Common myeloid progenitor, CD34-positive (primary cell): ENCODE measurements at regions not wholly inside any gene's neighbourhood (a gene's known extent, or its start where the extent isn't known, plus 50 kb on each side); places are given as distances from the start of the nearest gene placed in this dataset.

Source experiments
- CTCF ChIA-PET: fragments of 350-600 bp; sonication (Branson Sonifier 250); formaldehyde crosslinking; loops from one replicate; lab custom pipeline; 2021; ENCODE audit warnings: antibody characterized with exemption; lab: Charles Lee
- POLR2A ChIA-PET: fragments of 350-600 bp; sonication (Branson Sonifier 250); formaldehyde crosslinking; loops from one replicate; lab custom pipeline; 2021; ENCODE audit warnings: antibody characterized with exemption; lab: Charles Lee
- DNase-seq, 3 donors: peaks; one replicate each; pipeline versions ENCODE4 v3.0.0 to v3.0.0-alpha.2; 2013
- H3K27ac ChIP-seq, 2 experiments: 1 replicate in 1 of 2; 2 replicates in 1 of 2; pipeline ENCODE4 v1.7.0; 2013; ENCODE audit warnings: inconsistent platforms in 2 of 2, low read length in 2 of 2, mild to moderate bottlenecking in 2 of 2, low read depth in 1 of 2, moderate library complexity in 1 of 2; ENCODE audit not compliant: severe bottlenecking in 2 of 2, insufficient read depth in 1 of 2, poor library complexity in 1 of 2
- H3K27me3 ChIP-seq, 5 experiments: replicated peaks in 2 of 5; 1 replicate in 3 of 5; 2 replicates in 2 of 5; pipeline versions ENCODE4 v1.6.1 to v1.7.0; 2013; ENCODE audit warnings: low read length in 4 of 5, mild to moderate bottlenecking in 2 of 5, moderate library complexity in 2 of 5, inconsistent platforms in 1 of 5; ENCODE audit not compliant: insufficient read depth in 5 of 5, control insufficient read depth in 4 of 5
- H3K36me3 ChIP-seq, 4 experiments: 1 replicate in 2 of 4; 2 replicates in 2 of 4; pipeline versions ENCODE4 v1.6.1 to v1.7.0; 2013; ENCODE audit warnings: low read length in 3 of 4, control low read depth in 1 of 4, mild to moderate bottlenecking in 1 of 4; ENCODE audit not compliant: control insufficient read depth in 4 of 4, insufficient read depth in 4 of 4
- H3K4me1 ChIP-seq, 4 experiments: 1 replicate in 3 of 4; 2 replicates in 1 of 4; pipeline versions ENCODE4 v1.6.1 to v1.7.1; 2013; ENCODE audit warnings: low read length in 3 of 4, mild to moderate bottlenecking in 3 of 4, control low read depth in 1 of 4, inconsistent platforms in 1 of 4, moderate library complexity in 1 of 4; ENCODE audit not compliant: control insufficient read depth in 4 of 4, insufficient read depth in 4 of 4; ENCODE audit errors: control extremely low read depth in 1 of 4
- H3K4me3 ChIP-seq, 7 experiments: 1 replicate in 4 of 7; 2 replicates in 3 of 7; pipeline versions ENCODE4 v1.5.1 to v1.7.0; 2013; ENCODE audit warnings: mild to moderate bottlenecking in 7 of 7, low read length in 6 of 7, moderate library complexity in 6 of 7, inconsistent platforms in 2 of 7, low read depth in 2 of 7, control low read depth in 1 of 7; ENCODE audit not compliant: insufficient read depth in 4 of 7, control insufficient read depth in 1 of 7; ENCODE audit errors: extremely low read depth in 1 of 7
- H3K9me3 ChIP-seq, 5 experiments: 1 replicate in 4 of 5; 2 replicates in 1 of 5; pipeline versions ENCODE4 v1.6.1 to v1.7.1; 2013; ENCODE audit warnings: low read length in 4 of 5, mild to moderate bottlenecking in 2 of 5, inconsistent platforms in 1 of 5, low read depth in 1 of 5, moderate library complexity in 1 of 5; ENCODE audit not compliant: control insufficient read depth in 4 of 5, insufficient read depth in 2 of 5; ENCODE audit errors: control extremely low read depth in 1 of 5
- WGBS: methylation state at CpG from one replicate; pipeline ENCODE4 v1.1.5; 2013; ENCODE audit not compliant: insufficient coverage; 5-methylcytosine and 5-hydroxymethylcytosine counted together

GRCh38 chr15:96409215-96410138, 79.0 kb downstream of the NR2F2 start:
- WGBS = 3% methylated on average over 47 of the region's 77 CpGs
- H3K27ac ChIP-seq = no peak overlapping the region
- H3K36me3 ChIP-seq = no peaks in the 10 kb centered on the region
- ChIA-PET POLR2A (no interaction called here), CTCF (no interaction called here)
- DNase-seq = no peak
- peaks cover 0 to 3% (median 0%) of the 10 kb centered on the region in 5 experiments for H3K9me3 ChIP-seq
- H3K4me3 ChIP-seq = no peak overlapping the region
- peaks cover 0 to 4% (median 0%) of the 10 kb centered on the region in 4 experiments for H3K4me1 ChIP-seq
- H3K27me3 ChIP-seq = peaks cover 28 to 95% (median 49%) of the 10 kb centered on the region in 5 experiments

DNA sequence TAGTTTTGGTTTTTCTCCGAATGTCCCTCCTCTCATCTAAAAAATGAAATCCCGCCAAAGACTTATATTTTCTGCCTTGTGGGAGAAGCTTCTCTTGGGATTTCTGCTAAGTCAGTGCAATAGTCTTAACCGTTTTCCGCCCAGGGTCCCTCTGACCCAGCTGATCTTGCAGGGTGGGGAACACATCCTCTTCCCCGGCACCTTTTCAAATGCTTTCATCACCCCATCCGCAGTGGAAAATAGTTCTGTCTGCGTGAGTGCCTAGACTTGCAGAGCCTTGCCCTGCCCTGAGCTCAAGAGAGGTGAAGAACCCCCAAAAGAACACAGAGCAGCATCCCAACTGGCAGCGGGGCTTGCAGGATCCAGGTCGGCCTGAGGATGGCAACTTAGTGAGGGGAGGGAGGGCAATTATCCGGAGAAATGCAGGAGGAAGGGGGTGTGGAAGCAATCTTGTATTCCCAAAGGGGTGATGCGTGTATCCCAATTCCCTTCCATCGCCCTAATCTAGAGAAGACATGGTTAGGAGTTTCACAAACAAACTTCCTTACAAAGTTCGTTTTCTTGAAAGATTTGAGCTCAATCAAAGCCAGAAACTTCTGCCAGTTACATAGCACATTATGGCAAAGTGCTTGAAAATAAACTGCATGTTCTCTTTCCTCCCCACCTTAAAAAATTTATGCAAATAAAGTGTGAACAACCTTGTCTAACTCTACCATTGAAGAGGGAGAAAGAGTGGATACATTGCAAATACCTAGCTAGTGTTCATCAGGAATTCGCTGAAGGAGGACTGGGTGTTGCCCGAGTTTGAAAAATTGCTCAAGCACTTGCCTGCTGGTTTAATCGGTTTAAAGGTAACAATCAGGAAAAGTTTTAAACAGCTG, 79.9 kb downstream of the NR2F2 start:
- Histone ChIP-seq H3K4me3 (no peak overlapping the region), H3K27me3 (peaks cover 29 to 99% (median 58%) of the 10 kb centered on the region in 5 experiments), H3K36me3 (no peaks in the 10 kb centered on the region), H3K27ac (no peak overlapping the region), H3K9me3 (peaks cover 0 to 3% (median 0%) of the 10 kb centered on the region in 5 experiments), H3K4me1 (peaks cover 0 to 4% (median 0%) of the 10 kb centered on the region in 4 experiments)
- POLR2A ChIA-PET = no interaction called here
- CTCF ChIA-PET = interaction anchor here (0.7 kb wide), 1 partner anchor 27 kb away, joined by 3 read pairs; no protein-coding TSS in a partner anchor
- DNase-seq = no peak
- whole genome bisulfite sequencing = 2% methylated on average over 12 of the region's 16 CpGs

DNA sequence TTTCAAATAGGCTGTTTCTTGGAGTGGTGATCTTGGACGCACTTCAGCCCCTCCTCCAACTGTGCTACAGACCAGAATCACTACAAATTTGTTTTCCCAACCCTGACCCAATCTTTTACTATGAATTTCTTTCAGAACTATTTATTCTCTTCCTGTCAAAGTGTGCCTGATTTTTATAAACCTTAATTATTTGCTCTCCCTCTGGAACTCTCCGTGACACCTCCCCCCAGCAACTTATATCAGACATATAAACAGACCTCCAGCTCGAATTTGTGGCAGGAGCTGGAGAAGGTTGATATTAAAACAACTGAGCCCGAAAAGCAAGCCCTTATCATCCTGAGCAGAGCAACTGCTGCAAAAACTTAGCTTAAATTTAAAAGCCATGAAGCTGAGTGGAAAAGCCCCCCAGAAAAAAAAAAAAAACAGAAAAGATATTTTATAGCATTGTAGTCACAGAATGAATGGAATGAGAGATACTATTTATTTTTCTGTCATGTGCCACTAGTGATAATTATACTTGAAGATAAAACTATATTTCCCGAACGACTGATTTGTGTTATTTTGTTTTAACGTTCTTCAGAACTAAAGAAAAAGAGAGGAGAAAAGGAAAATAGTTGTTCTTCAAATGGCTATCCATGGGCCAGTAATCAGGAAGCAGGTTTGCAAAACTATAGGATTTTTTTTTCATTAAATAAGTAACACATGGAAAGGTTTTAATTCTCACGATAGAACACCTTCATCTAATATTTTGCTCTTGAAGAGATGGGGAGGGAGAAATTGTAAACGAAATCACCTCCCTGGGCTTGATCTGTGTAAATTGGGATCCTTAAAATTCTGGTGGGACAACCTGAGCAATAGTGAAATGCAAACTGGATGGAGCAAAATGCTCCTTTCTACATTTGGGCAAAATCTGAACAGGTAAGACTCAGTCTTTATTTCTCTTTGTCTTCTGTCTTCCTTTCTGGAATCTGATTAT, 80.8 kb downstream of the NR2F2 start:
- no peak for DNase-seq
- no peak overlapping the region for H3K27ac ChIP-seq
- no peak overlapping the region for H3K4me3 ChIP-seq
- peaks cover 26 to 99% (median 67%) of the 10 kb centered on the region in 5 experiments for H3K27me3 ChIP-seq
- peaks cover 0 to 4% (median 0%) of the 10 kb centered on the region in 4 experiments for H3K4me1 ChIP-seq
- H3K9me3 ChIP-seq = peaks cover 0 to 3% (median 0%) of the 10 kb centered on the region in 5 experiments
- no peaks in the 10 kb centered on the region for H3K36me3 ChIP-seq
- ChIA-PET POLR2A (no interaction called here), CTCF (interaction anchor here (1.4 kb wide), 1 partner anchor 56 kb away, joined by 4 read pairs; no protein-coding TSS in a partner anchor)
- WGBS = 0% methylated on average over 2 of the region's 9 CpGs

- ChIA-PET CTCF (interaction anchor here (1.4 kb wide), 1 partner anchor 57 kb away, joined by 4 read pairs; no protein-coding TSS in a partner anchor), POLR2A (no interaction called here)
- peaks cover 0 to 7% (median 0%) of the 10 kb centered on the region in 4 experiments for H3K4me1 ChIP-seq
- peaks cover 22 to 99% (median 63%) of the 10 kb centered on the region in 5 experiments for H3K27me3 ChIP-seq
- no peak for DNase-seq
- H3K9me3 ChIP-seq = peaks cover 0 to 3% (median 0%) of the 10 kb centered on the region in 5 experiments
- no peak overlapping the region for H3K27ac ChIP-seq
- 8% methylated on average over 1 of the region's 6 CpGs for WGBS
- H3K36me3 ChIP-seq = no peaks in the 10 kb centered on the region
- no peak overlapping the region for H3K4me3 ChIP-seq
These were observed 81.8 kb downstream of the NR2F2 start for GRCh38 chr15:96412045-96412905.

GRCh38 chr15:96412906-96413231, 82.4 kb downstream of the NR2F2 start:
- Histone ChIP-seq H3K4me3 (no peak overlapping the region), H3K9me3 (peaks cover 0 to 3% (median 0%) of the 10 kb centered on the region in 5 experiments), H3K36me3 (no peaks in the 10 kb centered on the region), H3K27me3 (peaks cover 22 to 99% (median 68%) of the 10 kb centered on the region in 5 experiments), H3K4me1 (peaks cover 0 to 7% (median 0%) of the 10 kb centered on the region in 4 experiments), H3K27ac (no peak overlapping the region)
- WGBS = no CpG with 5 or more reads among the region's 1 CpG
- ChIA-PET POLR2A (no interaction called here), CTCF (no interaction called here)
- DNase-seq = no peak
